ENCODE measurements at regions not wholly inside any gene's neighbourhood (a gene's known extent, or its start where the extent isn't known, plus 50 kb on each side); places are given as distances from the start of the nearest gene placed in this dataset.

DNA sequence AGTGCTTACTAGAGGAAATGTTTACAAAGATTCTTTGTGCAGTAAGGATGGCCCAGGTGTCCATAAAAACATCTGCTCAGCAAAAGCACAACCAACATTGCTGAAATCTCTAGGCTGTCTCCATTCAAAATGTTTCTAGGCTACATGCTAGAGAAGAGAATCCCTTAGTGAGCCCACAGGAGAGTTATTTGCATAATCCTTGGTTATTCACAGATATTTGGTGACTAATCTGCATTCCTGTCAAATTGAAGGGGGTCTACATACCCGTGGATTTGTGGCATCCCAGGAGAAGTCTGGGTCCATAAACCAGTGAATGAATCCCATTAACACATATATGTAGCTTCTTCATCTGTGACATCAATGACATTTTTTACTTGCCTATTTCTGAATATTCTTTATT is 261.3 kb upstream of the ESRRG start:
- Histone ChIP-seq H3K36me3 (ENCODE audit: control insufficient read depth, insufficient read depth, low read length) (no peaks in the 10 kb centered on the region), H3K9me3 (replicated peaks; ENCODE audit: control insufficient read depth, insufficient read depth, low read depth, low read length) (no peaks in the 10 kb centered on the region; the same call in 1 of the 2 replicates), H3K79me2 (ENCODE audit: control insufficient read depth, insufficient read depth, low read length) (no peaks in the 10 kb centered on the region), H3K27ac (ENCODE audit: extremely low read depth, low read depth, low read length) (no peak overlapping the region), H3K27me3 (ENCODE audit: control insufficient read depth in 2 of 2, insufficient read depth in 2 of 2, low read length in 2 of 2) (no peaks in the 10 kb centered on the region), H2AFZ (ENCODE audit: low read depth, low read length) (no peak overlapping the region), H4K20me1 (replicated peaks; ENCODE audit: control insufficient read depth, insufficient read depth, low read length) (no peaks in the 10 kb centered on the region), H3K4me3 (no peak overlapping the region), H3K4me2 (ENCODE audit: insufficient read depth, low read length) (no peak overlapping the region), H3K4me1 (replicated peaks in 1 of 2; ENCODE audit: control insufficient read depth in 2 of 2, insufficient read depth in 2 of 2, low read length in 2 of 2) (no peaks in the 10 kb centered on the region), H3K9me1 (ENCODE audit: control insufficient read depth, insufficient read depth, low read length) (no peaks in the 10 kb centered on the region), H3K9ac (ENCODE audit: insufficient read depth in 1 of 2, low read depth in 2 of 2, low read length in 2 of 2) (no peak overlapping the region)
- FAIRE-seq = no peak
- CTCF ChIA-PET (ENCODE audit: low intra/inter-chr PET ratio) = no interaction called here
- TF ChIP-seq FOS (IDR thresholded peaks at IDR 0.05; ENCODE audit: extremely low read depth, insufficient read length) (no peak), ZFP30 (CRISPR knock-in tag; IDR thresholded peaks at IDR 0.05; ENCODE audit: borderline replicate concordance) (no peak), ZNF174 (CRISPR knock-in tag; IDR thresholded peaks at IDR 0.05) (no peak), NR4A1 (CRISPR knock-in tag; IDR thresholded peaks at IDR 0.05) (no peak), NR4A1 (tag; IDR thresholded peaks at IDR 0.05) (no peak), CXXC5 (CRISPR knock-in tag; IDR thresholded peaks at IDR 0.05) (no peak), ATF7 (IDR thresholded peaks at IDR 0.05) (no peak), HNRNPLL (IDR thresholded peaks at IDR 0.05; ENCODE audit: low read depth, low read length, poor library complexity, severe bottlenecking) (no peak), ZFX (CRISPR knock-in tag; IDR thresholded peaks at IDR 0.05) (no peak)
- TF ChIP-seq, protein P1, sequence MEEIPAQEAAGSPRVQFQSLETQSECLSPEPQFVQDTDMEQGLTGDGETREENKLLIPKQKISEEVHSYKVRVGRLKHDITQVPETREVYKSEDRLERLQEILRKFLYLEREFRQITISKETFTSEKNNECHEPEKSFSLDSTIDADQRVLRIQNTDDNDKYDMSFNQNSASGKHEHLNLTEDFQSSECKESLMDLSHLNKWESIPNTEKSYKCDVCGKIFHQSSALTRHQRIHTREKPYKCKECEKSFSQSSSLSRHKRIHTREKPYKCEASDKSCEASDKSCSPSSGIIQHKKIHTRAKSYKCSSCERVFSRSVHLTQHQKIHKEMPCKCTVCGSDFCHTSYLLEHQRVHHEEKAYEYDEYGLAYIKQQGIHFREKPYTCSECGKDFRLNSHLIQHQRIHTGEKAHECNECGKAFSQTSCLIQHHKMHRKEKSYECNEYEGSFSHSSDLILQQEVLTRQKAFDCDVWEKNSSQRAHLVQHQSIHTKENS (CRISPR knock-in tag; IDR thresholded peaks at IDR 0.05) = no peak
- TF ChIP-seq, protein P2, sequence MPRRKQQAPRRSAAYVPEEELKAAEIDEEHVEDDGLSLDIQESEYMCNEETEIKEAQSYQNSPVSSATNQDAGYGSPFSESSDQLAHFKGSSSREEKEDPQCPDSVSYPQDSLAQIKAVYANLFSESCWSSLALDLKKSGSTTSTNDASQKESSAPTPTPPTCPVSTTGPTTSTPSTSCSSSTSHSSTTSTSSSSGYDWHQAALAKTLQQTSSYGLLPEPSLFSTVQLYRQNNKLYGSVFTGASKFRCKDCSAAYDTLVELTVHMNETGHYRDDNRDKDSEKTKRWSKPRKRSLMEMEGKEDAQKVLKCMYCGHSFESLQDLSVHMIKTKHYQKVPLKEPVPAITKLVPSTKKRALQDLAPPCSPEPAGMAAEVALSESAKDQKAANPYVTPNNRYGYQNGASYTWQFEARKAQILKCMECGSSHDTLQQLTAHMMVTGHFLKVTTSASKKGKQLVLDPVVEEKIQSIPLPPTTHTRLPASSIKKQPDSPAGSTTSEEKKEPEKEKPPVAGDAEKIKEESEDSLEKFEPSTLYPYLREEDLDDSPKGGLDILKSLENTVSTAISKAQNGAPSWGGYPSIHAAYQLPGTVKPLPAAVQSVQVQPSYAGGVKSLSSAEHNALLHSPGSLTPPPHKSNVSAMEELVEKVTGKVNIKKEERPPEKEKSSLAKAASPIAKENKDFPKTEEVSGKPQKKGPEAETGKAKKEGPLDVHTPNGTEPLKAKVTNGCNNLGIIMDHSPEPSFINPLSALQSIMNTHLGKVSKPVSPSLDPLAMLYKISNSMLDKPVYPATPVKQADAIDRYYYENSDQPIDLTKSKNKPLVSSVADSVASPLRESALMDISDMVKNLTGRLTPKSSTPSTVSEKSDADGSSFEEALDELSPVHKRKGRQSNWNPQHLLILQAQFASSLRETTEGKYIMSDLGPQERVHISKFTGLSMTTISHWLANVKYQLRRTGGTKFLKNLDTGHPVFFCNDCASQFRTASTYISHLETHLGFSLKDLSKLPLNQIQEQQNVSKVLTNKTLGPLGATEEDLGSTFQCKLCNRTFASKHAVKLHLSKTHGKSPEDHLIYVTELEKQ (CRISPR knock-in tag; IDR thresholded peaks at IDR 0.05) = no peak
- intact Hi-C loops (cut with micrococcal nuclease) = no loop called here
- no peak for DNase-seq (ENCODE audit: extremely low read depth in 1 of 4, low spot score in 3 of 4)
- POLR2A ChIA-PET = no interaction called here
- no TSS peak for BruUV-seq (replicated peaks)
- in situ Hi-C loops (cut with MboI) = no loop called here
- no peak for ATAC-seq
- WGBS (ENCODE audit: insufficient coverage, low coverage, missing lambda C conversion rate) = 0% methylated on average over 1 of the region's 1 CpG
